Liver (tissue), 3 donors: ENCODE measurements at regions not wholly inside any gene's neighbourhood (a gene's known extent, or its start where the extent isn't known, plus 50 kb on each side); places are given as distances from the start of the nearest gene placed in this dataset.

Experiments
- ATF3 ChIP-seq: IDR thresholded peaks from 2 replicates; pipeline ENCODE4 v1.6.1; 2016; ENCODE audit warnings: antibody characterized with exemption
- CTCF ChIP-seq: fragments of 150-350 bp; IDR thresholded peaks from 2 replicates; pipeline ENCODE4 v1.5.1; 2017; ENCODE audit warnings: improper control_type of control experiment, low read depth, low read length; ENCODE audit not compliant: missing input control
- RAD21 ChIP-seq, 2 donors: IDR thresholded peaks; 2 replicates each; pipeline ENCODE4 v1.6.1; 2016; ENCODE audit warnings: antibody characterized with exemption in 2 of 2, mild to moderate bottlenecking in 2 of 2
- SP1 ChIP-seq: IDR thresholded peaks from 2 replicates; pipeline ENCODE4 v1.6.1; 2018; ENCODE audit warnings: antibody characterized with exemption, mild to moderate bottlenecking
- donor health status: healthy.
- donor health status: healthy.

- no peak for TF ChIP-seq RAD21 (IDR thresholded peaks at IDR 0.05)
- no peak for TF ChIP-seq SP1
- no peak for TF ChIP-seq CTCF
- TF ChIP-seq ATF3: no peak
Observed at GRCh38 chr2:608297-608696, 68.9 kb downstream of the TMEM18 start.
